A673 (cell line): ENCODE measurements at regions not wholly inside any gene's neighbourhood (a gene's known extent, or its start where the extent isn't known, plus 50 kb on each side); places are given as distances from the start of the nearest gene placed in this dataset.

ENCODE experiments used
- EZH2 ChIP-seq: fragments of 200-600 bp; sonication (generic); IDR thresholded peaks from 2 replicates; pipeline ENCODE4 v1.6.1; 2017; ENCODE audit warnings: borderline replicate concordance, low read depth, mild to moderate bottlenecking, mixed read lengths, antibody characterized with exemption, low read length; ENCODE audit not compliant: poor library complexity, severe bottlenecking
- TF ChIP-seq, protein P1 (sequence below): fragments of 300-800, 200-600 bp; sonication (generic); conservative IDR thresholded peaks from 2 replicates; pipeline ENCODE4 v1.5.1; 2017; ENCODE audit warnings: low read depth, mild to moderate bottlenecking, antibody characterized with exemption, low read length, moderate library complexity, mixed read lengths

DNA sequence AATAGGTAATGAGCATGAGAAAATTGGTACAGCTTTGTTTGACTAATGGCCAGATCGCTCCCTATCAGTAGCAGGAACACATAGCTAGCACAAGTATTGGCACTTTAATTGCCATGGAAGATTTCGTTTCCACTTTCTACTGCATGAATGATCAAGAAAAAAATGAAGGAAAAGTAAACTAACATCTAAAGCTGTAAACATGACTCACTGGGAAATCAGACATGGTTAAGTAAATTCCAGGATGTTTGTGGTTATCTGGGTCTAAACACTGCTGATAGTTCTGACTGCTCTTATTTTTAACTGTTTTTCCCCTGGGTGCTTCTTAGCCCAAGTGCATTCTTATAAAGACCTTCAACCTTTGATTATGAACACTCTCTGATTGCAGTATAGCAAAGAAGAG, 388.9 kb downstream of the NR2F1-AS1 start:
- TF ChIP-seq EZH2, result no peak
- TF ChIP-seq, protein P1, sequence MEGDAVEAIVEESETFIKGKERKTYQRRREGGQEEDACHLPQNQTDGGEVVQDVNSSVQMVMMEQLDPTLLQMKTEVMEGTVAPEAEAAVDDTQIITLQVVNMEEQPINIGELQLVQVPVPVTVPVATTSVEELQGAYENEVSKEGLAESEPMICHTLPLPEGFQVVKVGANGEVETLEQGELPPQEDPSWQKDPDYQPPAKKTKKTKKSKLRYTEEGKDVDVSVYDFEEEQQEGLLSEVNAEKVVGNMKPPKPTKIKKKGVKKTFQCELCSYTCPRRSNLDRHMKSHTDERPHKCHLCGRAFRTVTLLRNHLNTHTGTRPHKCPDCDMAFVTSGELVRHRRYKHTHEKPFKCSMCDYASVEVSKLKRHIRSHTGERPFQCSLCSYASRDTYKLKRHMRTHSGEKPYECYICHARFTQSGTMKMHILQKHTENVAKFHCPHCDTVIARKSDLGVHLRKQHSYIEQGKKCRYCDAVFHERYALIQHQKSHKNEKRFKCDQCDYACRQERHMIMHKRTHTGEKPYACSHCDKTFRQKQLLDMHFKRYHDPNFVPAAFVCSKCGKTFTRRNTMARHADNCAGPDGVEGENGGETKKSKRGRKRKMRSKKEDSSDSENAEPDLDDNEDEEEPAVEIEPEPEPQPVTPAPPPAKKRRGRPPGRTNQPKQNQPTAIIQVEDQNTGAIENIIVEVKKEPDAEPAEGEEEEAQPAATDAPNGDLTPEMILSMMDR, result no peak
